Activated naive CD8-positive, alpha-beta T cell treated with anti-CD3 and anti-CD28 coated beads, Interleukin-2, amount 50 U/mL, for 16 hours (primary cell): ENCODE measurements at regions not wholly inside any gene's neighbourhood (a gene's known extent, or its start where the extent isn't known, plus 50 kb on each side); places are given as distances from the start of the nearest gene placed in this dataset.

Experiments
- DNase-seq: peaks from one replicate; pipeline ENCODE4 v3.0.0-alpha.2; 2020; ENCODE audit warnings: low read depth, low spot score

DNA sequence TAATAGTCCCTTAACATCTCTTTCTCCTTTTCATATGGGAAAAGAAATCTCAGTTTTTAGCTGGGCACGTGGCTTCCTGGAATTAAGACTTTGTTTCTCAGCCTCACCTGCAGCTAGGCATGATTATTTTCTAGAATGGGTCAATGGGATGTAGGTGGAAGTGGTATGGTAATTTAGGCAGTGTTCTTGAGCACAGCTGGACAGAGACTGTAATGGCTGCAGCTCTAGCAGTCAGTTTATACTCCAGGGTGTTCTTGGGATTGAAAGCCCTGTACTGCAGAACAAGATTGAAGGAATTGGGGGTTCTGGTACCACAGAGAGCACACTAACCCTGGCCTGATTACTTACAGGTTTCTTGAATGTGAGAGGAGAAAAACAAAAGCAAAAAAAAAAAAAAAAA is 455.9 kb upstream of the ZNF608 start:
- DNase-seq, result no peak

DNA sequence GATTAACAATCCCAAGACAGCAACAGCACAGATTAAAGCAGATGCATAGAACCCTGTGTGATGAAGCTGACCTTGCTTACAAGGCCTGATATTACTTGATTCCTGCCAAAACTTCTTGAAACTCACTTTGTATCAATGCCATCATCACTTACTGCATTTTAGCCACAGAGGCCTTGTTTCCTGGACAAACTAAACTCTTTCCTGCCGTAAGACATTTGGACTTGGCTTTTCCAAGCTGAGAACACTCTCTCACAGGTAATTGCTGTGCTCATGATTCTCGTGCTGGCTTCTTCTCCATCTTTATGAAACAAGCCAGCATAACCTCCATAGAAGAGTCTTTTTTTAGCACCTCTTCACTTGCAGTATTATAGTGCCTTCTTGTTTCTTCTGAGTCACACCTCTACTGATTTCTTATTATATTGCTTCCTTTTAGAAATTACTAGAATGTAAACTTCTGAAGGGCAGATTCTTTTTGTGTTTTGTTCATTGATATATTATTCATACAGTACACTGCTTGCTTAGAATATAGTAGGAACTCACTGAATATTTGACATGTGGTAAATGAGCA is 456.5 kb upstream of the ZNF608 start:
- no peak for DNase-seq

DNA sequence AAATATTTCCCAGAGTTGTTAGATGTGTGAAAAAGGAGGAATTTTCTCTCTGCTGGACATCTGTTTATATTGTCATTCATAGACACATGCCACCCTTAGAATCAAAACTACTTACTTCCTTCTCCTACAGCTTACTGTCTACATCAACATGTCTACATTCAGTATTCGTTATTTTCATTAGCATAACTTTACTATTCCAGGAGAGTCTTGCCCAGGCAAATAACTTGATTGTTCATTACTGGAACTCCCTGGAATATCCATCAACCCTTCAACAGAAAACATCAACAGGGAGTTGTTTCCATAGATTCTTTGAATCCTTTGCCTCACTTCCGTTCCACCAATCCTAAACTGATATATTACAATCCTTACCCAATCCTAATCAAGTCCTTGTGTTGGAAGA is 457.5 kb upstream of the ZNF608 start:
- DNase-seq, result no peak

DNA sequence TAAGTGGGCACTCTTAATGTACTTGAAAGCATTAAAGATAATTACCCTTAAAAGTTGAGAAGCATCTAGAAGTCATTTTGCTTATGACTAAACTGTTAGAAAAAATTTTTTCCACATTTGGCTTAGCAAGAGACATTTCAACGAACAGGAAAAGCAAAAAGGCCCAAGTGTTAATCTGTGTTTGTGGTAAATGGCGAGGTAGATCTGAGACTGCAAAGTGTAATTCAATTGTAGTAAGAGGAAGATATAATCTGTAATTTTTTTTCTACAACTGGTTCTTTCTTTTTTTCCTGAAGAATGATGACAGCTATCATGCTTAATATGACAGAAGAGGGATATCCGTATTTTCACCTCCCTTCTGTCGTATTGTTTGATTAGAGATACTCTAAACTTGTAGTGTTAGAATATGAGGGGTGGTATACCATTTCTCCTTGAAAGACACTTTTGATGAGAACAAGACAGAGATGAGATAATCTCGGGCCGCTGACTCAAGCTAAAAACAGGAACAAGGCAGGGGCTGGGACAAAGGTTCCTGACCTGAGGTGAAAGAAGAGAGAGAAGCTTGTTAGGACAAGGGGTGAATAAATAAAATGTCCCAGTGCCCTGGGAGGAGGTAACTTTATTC is 459.3 kb upstream of the ZNF608 start:
- DNase-seq, result no peak

DNA sequence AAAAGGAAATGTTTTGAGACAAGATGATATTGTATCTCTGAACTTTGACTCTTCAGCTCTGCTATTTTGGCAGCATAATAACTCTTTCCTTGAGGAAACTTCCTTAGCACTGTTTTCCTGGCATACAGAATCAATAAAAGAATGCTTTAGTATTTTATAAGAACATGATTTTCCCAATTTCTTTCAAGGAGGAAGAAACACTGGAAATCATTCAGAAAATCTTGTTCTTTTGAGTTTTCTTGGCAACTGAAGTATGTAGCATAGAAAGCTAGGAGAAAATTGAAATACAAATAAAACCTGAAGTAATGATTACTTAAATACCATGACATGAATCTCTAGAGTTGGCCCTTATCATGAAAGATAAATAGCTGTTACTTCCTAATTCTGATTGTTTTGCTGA is 461.4 kb upstream of the ZNF608 start:
- DNase-seq, result no peak

DNA sequence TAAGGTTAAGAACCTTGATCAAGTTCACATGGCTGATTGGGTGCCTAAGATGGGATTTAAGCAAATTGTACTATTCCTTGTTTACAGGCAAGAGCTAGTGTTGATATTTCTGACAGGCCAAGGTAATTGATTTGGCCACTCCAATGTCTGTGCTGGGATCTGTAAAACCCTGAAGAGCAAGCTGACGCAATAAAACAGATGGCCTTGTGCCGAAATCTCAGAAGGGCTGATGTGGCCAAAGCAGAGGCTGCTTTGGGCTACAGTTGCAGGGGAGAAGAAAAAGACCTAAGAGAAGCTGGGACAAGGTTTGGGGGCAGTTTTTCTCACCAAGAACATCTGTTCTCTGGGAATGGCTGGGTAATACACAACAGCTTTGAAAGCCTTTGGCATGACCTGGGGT is 463.2 kb upstream of the ZNF608 start:
- DNase-seq, result no peak

DNA sequence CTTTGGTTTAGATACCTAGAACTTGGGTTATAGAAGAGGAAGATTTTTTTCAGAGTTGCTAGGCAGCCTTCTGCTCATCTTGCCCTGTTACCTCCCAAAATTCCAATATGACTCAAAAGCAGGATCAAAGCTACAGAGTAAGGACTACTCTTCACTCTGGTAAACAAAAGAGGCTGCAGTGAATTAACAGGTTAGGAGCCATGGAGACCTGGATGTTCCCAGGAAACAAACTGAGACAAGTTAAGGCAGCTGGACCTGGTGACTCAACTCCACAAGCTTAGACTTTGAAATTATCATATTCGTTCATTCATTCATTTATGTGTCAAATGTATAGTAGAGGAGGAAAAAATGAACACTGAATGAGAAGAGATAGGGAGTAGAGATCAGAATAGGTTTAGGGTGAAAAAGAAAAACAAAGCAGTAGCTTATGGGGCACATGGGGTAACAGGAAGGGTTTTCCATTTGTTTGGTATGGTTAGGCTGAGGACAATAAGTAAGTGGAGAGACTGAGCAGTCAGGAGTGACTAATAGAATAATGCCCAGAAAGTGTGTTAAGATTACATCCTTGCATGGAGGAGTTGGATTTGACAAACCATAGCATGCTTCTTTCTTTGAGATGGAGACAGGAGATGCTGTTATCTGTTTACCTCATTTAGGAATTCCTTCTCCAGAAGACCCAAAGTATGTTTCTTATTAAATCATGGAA is 464.0 kb upstream of the ZNF608 start:
- no peak for DNase-seq

DNA sequence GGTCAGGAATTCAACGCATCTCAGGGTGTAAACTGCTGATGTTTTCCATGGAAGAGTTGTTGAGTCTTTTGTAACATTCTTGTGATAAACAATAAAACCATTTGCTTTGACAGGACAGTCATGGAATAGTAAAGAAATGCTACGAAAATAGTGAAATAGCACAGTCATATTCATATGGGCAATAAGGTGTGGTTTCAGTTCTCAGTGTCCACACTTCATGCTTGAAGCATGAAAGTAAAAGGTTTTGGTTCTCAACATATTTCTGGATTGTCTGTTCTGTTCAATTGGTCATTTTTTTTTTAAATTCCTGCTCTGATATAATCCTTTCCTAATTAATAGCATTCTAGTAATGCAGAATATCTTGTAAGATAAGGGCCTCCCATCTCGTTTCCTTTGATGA is 467.6 kb upstream of the ZNF608 start:
- no peak for DNase-seq

DNA sequence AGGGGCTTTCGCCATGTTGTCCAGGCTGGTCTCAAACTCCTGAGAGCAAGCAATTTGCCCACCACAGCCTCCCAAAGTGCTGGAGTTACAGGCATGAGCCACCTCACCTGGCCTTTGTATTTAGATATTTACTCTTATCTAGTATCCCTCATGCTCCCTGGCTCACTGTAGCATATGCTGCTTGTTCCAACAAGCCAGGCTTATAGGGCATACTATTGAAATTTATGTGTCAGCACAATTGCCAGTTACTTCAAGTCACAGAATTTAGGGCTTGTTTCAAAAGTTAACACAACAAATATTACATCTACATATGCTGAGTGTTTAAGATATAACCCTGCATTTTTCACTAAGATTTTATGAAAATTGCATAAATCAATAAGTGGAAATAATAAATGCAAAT is 469.2 kb upstream of the ZNF608 start:
- DNase-seq, result no peak

DNA sequence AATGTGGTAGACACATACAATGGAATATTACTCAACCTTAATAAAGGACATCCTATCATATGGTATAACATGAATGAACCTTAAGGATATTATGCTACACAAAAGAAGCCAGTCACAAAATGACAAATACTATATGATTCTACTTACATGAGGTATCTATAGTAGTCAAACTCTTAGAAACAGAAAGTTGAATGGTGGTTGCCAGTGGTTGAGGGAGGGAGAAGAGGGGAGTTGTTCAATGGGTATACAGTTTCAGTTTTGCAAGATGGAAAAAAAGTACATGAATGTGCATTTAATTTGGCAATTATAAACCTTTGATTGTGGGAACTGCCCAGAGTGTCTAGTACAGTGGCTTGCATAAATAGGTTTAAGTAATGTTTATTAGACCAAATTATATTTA is 473.3 kb upstream of the ZNF608 start:
- no peak for DNase-seq

DNA sequence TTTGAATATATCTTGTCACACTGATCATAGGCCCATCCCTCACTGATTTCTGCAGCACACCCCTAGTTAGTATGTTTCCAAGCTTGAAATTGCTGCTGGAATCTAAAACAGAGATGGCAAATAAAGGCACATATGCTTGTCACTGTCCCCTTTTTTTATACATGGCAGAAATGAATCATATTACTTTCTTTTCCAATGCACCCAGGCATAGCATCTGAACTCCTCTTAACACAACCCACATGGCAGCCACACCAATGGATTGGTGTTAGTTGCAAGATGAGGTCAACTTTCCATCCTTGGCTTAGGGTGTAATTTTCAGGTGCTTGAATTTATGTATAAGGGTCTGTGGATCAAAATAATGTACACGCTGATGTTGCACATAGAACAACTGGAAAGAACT is 473.8 kb upstream of the ZNF608 start:
- no peak for DNase-seq

DNA sequence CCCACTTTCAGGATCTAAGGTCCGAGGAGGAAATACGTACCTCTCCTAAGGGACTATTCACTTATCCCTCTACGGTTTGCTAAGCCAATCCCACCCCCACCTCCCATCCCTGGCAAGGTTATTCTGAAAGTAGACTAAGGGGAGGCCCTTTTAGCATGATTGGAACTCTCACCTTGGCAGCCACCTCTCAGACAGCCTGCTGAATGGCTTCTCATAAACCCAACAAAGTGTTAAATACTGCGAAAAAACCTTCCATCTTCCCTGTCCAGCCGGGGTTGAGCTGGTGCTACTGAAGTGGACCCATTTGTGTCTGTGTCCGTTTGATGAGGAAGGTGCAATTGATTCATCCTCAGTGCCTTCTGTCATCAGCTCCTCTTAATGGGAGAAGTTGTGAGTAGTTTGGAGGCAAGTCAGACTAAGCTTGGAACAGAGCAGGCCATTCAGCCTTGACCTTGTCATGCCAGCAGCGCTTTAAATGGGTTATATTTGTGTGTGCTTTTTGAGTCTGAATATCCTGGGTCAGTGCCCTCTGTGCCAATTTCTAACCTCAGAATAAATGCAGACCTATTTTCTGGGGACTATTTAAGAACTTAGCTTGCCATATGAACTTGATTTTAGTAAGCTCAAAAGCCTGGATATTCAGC is 476.3 kb upstream of the ZNF608 start:
- DNase-seq, result no peak

DNA sequence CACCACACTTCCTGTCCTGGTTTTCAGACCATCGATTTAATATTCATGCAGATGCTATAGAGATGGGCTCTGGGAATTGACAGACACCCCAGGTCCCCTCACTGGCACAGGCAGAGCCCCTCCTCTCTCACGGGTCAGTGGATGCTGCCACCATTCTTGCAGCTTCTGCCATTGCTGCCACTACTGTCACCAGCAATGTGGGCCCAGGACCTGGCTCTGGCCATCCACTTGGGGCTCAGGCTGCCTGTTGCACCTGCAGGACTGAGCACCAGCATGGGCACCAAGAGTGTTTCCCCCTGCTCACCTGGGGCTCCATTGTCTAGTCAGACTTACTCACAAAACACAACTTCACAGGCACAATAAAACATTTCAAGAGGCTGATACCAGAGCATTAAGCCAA is 479.0 kb upstream of the ZNF608 start:
- DNase-seq, result no peak

DNA sequence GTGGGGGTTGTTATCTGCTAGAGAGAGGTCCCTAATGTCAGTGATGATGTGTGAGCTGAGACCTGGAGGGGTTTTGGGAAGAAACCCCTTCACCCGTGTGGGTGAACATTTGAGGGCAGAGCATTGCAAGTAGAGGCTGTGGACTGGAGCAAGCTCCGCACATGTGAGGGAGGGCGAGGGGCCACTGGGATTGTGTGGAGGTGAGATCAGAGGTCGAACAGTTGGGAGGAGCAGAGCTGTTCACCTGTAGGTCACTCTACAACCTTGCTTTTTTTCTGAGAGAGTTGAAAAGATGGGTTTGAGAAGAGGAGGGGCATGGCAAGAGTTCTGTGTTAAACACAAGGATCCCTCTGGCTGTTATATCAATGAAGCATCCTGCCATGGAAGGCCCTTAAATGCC is 480.4 kb upstream of the ZNF608 start:
- no peak for DNase-seq

DNA sequence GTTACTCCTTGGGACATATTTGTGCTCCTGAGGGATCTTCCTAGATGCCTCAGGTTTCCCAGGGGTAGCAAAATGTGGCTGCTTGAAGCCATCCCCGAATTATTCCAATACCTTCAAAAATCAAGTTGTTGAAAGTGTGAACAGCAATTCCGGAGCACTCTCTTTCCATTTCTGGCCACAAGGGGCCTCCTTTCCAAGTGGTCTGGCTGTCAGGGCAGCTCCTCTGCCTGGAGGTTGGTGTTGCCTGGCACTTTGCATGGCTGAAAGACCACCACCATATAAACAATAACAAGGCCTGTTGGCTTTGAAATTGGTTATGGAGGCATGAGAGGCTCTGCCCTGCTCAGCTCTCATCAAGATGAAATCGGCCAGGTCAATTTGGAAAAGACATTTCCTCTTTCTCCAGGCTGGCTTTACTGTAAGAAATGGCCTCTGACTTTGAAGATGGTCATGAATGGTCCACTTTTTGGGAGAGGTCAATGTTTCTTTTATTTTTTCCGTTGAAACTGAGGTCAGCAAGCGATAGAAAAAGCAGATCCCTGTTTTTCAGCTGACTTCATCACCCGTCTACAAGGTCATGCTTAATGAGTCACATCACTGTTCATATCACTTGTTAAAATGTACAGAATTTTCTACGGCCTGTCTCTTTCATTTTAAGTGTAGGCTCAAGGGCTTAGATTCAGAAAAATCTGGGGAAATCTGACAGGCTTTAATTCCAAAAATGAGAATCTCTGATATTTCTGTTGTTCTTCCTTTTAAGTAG is 481.1 kb upstream of the ZNF608 start:
- DNase-seq, result no peak

DNA sequence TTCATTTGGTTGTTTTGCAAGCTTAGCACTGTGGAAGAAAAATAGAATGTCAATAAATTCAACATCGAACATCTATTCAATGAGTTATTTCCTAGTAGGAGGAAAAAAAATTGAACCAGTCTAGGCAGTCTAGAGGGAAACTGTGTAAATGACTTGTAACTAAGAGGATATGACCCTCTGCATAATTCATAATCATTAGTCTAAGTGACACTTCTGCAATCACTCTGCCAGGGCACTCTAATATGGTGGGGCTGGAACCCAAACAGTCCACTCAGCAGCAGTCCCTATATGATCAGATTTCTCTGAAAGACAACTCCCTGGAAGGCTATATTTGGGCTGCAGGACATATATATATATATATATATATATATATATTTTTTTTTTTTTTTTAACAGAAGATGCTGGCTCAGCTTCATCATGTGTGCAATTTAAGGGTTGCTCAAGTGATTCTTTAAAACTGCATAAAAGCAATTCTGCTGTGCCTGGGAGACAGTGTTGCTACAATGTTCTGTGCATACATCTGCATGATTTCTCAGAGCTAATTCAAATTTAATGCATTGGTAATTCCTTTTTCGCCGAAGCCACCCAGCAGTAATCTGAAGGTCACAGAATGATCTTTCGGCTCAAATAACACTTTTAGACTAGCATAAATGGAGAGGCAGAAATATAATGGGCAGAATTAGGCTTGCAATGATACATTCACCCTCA is 482.1 kb upstream of the ZNF608 start:
- no peak for DNase-seq

DNA sequence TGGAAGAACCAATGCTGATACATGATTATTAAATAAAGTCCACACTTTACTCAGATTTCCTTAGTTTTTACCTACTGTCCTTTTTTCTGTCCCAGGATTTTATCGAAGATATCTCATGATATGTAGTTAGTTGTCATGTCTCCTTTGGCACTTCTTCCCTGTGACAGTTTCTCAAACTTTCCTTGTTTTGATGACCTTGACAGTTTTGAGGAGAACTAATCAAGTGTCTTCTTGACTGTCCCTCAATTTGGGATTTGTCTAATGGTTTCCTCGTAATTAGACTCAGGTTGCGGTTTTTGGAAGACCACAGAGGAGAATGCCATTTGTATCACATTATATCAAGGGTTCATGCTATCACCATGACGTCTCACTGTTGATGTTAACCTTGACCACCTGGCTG is 483.1 kb upstream of the ZNF608 start:
- no peak for DNase-seq

DNA sequence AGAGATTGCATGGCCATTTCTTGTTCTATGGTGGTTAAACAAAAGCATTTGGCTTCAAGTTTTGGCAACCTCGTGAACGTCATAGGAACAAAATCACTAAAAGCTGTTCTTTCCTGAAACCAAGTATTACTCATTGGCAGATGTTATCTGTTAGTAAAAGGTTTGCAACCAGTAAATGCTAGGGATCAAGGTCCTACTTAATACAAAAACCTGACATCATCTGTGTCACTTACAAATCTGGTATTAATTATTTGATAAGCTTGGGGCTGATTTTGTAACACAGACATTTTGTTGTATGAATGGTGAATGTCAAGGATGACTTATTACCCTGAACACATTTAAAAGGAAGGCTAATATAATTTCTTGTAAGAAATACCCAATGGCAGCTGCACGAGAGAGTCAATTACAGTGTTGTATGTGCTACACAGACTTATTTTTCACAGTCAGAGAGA is 486.4 kb upstream of the ZNF608 start:
- DNase-seq, result no peak

DNA sequence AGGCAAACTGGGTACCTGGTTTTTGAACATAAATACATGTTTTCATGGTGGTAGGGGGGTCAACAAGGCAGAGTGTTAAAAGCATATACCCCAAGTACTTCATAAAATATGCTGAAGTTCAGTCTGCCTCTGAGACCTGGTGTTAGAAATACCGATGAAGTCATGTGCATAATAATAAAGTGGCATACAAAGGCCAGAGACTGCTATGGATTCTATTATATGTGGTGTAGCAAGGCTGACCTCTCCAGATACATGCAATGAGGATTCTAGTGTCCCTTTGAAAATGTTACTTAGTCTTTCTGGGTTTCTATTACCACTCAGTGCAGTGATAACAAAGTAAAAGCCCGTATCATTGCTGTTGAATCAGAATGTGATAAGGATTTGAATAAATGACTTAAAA is 487.5 kb upstream of the ZNF608 start:
- no peak for DNase-seq

DNA sequence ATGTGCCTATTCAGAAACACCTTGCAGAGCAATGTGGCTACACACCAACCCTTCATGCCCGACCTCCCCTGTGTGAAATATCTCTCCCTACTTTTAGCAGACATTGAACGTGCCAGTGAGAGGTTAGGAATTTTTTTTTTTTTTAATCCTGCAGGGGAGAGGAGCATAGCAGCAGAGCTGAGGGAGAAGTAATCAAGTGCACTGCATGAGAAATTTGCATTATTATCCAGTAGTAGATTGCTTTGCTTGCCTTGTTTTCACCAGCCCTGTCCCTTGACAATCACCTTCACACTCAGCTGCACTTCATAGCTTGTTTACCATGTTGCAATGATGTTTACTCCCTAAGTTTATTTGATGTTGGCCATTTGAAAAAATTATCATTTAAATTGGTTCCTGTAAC is 489.6 kb upstream of the ZNF608 start:
- no peak for DNase-seq

DNA sequence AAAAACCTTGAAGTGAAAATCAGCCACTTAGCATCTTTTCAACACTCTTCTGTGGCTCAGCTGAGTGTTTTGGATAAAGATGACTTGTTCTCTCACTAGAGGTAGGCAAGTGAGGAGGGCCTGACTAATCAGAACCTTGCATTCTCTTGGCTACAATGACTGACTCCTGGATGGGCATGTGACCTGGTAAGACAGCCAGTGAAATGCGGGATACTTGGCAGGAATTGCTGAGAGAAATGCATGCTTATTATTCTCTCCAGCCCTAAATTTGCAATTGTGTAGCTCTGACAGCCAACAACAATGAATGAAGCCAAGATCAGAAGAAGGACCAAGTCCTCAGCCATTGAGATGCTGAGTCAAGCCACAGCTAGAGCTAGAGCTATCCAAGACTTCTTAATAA is 490.5 kb upstream of the ZNF608 start:
- no peak for DNase-seq

DNA sequence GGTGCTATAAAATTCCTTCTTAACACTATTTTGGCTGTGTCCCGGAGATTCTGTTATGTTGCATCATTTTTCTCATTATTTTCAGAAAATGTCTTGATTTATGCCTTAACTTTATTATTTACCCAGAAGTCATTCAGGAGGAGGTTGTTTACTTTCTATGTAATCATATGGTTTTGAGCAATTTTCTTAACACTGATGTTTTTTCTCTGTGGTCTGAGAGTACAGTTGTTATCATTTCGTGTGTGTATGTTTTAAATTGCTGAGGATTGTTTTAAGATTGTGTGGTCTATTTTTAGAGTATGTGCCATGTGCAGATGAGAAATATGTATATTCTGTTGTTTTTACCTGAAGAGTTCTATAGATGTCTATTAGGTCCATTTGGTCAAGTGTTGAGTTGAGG is 498.1 kb upstream of the ZNF608 start:
- no peak for DNase-seq
